ENCODE measurements at regions not wholly inside any gene's neighbourhood (a gene's known extent, or its start where the extent isn't known, plus 50 kb on each side); places are given as distances from the start of the nearest gene placed in this dataset.

GRCh38 chrX:8405631-8406030, 59.0 kb upstream of the VCX3B start:
- no peaks in the 10 kb centered on the region for H3K4me1 ChIP-seq (ENCODE audit: control insufficient read depth, insufficient read depth, low read depth, low read length)
- no peaks in the 10 kb centered on the region for H3K79me1 ChIP-seq (replicated peaks; ENCODE audit: low read length, poor library complexity, severe bottlenecking)
- H3K4me2 ChIP-seq (ENCODE audit: low read length, poor library complexity, severe bottlenecking): no peak overlapping the region
- H3K23ac ChIP-seq (ENCODE audit: low read length in 2 of 2): no peak overlapping the region
- H2BK120ac ChIP-seq (ENCODE audit: low read depth, low read length): no peak overlapping the region
- no peak overlapping the region for H2BK15ac ChIP-seq (ENCODE audit: low read depth, poor library complexity, severe bottlenecking)
- H3K9me3 ChIP-seq (ENCODE audit: control insufficient read depth, low read length): peaks cover 5% of the 10 kb centered on the region
- no peak overlapping the region for H2BK12ac ChIP-seq (ENCODE audit: low read length in 2 of 2)
- 80% methylated on average over 5 of the region's 7 CpGs for WGBS
- H3K27me3 ChIP-seq (ENCODE audit: control insufficient read depth in 1 of 2, insufficient read depth in 1 of 2, low read length in 2 of 2): no peaks in the 10 kb centered on the region
- no peak overlapping the region for H2AFZ ChIP-seq (ENCODE audit: low read depth, low read length)
- no peak overlapping the region for H4K8ac ChIP-seq (ENCODE audit: low read length)
- no peaks in the 10 kb centered on the region for H3K36me3 ChIP-seq (ENCODE audit: control insufficient read depth in 1 of 2, insufficient read depth in 2 of 2, low read depth in 1 of 2, low read length in 2 of 2)
- H3K18ac ChIP-seq (ENCODE audit: low read depth in 1 of 2, low read length in 2 of 2): no peak overlapping the region
- H4K91ac ChIP-seq (ENCODE audit: low read length): no peak overlapping the region
- no peak overlapping the region for H3K9ac ChIP-seq (ENCODE audit: low read length)
- no peak overlapping the region for H3K4me3 ChIP-seq (ENCODE audit: insufficient read depth in 1 of 2, low read depth in 1 of 2, low read length in 2 of 2)
- no peak overlapping the region for H3K14ac ChIP-seq (ENCODE audit: low read length in 2 of 2)
- DNase-seq: no peak
- H2BK5ac ChIP-seq (ENCODE audit: low read depth, low read length, poor library complexity, severe bottlenecking): no peak overlapping the region
- H3K4ac ChIP-seq (ENCODE audit: low read depth in 1 of 2, low read length in 2 of 2): no peak overlapping the region
- no peak overlapping the region for H3K27ac ChIP-seq (ENCODE audit: low read length, poor library complexity, severe bottlenecking)
- no peak overlapping the region for H2AK5ac ChIP-seq (ENCODE audit: low read length, severe bottlenecking)

- Histone ChIP-seq H3K79me1 (replicated peaks; ENCODE audit: low read length, poor library complexity, severe bottlenecking) (no peaks in the 10 kb centered on the region), H3K27me3 (ENCODE audit: control insufficient read depth in 1 of 2, insufficient read depth in 1 of 2, low read length in 2 of 2) (no peaks in the 10 kb centered on the region), H3K4me2 (ENCODE audit: low read length, poor library complexity, severe bottlenecking) (no peak overlapping the region), H2BK120ac (ENCODE audit: low read depth, low read length) (no peak overlapping the region), H2AFZ (ENCODE audit: low read depth, low read length) (no peak overlapping the region), H3K9me3 (ENCODE audit: control insufficient read depth, low read length) (peaks cover 19% of the 10 kb centered on the region), H3K9ac (ENCODE audit: low read length) (no peak overlapping the region), H3K4me1 (ENCODE audit: control insufficient read depth, insufficient read depth, low read depth, low read length) (no peaks in the 10 kb centered on the region), H3K36me3 (ENCODE audit: control insufficient read depth in 1 of 2, insufficient read depth in 2 of 2, low read depth in 1 of 2, low read length in 2 of 2) (no peaks in the 10 kb centered on the region), H3K27ac (ENCODE audit: low read length, poor library complexity, severe bottlenecking) (no peak overlapping the region), H3K14ac (ENCODE audit: low read length in 2 of 2) (no peak overlapping the region), H4K91ac (ENCODE audit: low read length) (no peak overlapping the region), H2BK12ac (ENCODE audit: low read length in 2 of 2) (no peak overlapping the region), H2BK5ac (ENCODE audit: low read depth, low read length, poor library complexity, severe bottlenecking) (no peak overlapping the region), H3K4ac (ENCODE audit: low read depth in 1 of 2, low read length in 2 of 2) (no peak overlapping the region), H2AK5ac (ENCODE audit: low read length, severe bottlenecking) (no peak overlapping the region), H2BK15ac (ENCODE audit: low read depth, poor library complexity, severe bottlenecking) (no peak overlapping the region), H3K18ac (ENCODE audit: low read depth in 1 of 2, low read length in 2 of 2) (no peak overlapping the region), H4K8ac (ENCODE audit: low read length) (no peak overlapping the region), H3K23ac (ENCODE audit: low read length in 2 of 2) (no peak overlapping the region), H3K4me3 (ENCODE audit: insufficient read depth in 1 of 2, low read depth in 1 of 2, low read length in 2 of 2) (no peak overlapping the region)
- 78% methylated on average over 2 of the region's 2 CpGs for WGBS
- DNase-seq: no peak
Observed at GRCh38 chrX:8413279-8413678, 51.4 kb upstream of the VCX3B start.

Measured in mesenchymal stem cell (in vitro differentiated cells and primary cell).